DOHH2 (cell line): ENCODE measurements at regions not wholly inside any gene's neighbourhood (a gene's known extent, or its start where the extent isn't known, plus 50 kb on each side); places are given as distances from the start of the nearest gene placed in this dataset.

ENCODE experiments used
- H3F3A ChIP-seq: fragments of 200-600 bp; sonication (generic), shearing (Covaris generic); 2 replicates; pipeline ENCODE4 v1.6.0; 2016; ENCODE audit warnings: antibody characterized with exemption, mild to moderate bottlenecking; ENCODE audit not compliant: control insufficient read depth, insufficient read depth
- H3K27ac ChIP-seq: fragments of 200-600 bp; sonication (generic); 2 replicates; pipeline ENCODE4 v1.5.1; 2014; ENCODE audit warnings: low read depth, mild to moderate bottlenecking, low read length, moderate library complexity
- H3K27me3 ChIP-seq: fragments of 200-600 bp; sonication (generic); 2 replicates; pipeline ENCODE4 v1.6.1; 2014; ENCODE audit warnings: mild to moderate bottlenecking, low read length, mixed read lengths; ENCODE audit not compliant: control insufficient read depth
- H3K36me3 ChIP-seq: fragments of 200-600 bp; sonication (generic); 2 replicates; pipeline ENCODE4 v1.6.1; 2014; ENCODE audit warnings: mild to moderate bottlenecking, low read length, moderate library complexity, mixed read lengths; ENCODE audit not compliant: control insufficient read depth
- H3K4me1 ChIP-seq: fragments of 200-600 bp; sonication (generic); 2 replicates; pipeline ENCODE4 v1.6.1; 2014; ENCODE audit warnings: mild to moderate bottlenecking, low read length, mixed read lengths; ENCODE audit not compliant: control insufficient read depth
- H3K4me2 ChIP-seq: fragments of 200-600 bp; sonication (generic); 2 replicates; pipeline ENCODE4 v1.6.0; 2014; ENCODE audit warnings: mild to moderate bottlenecking, low read length, moderate library complexity
- H3K4me3 ChIP-seq: fragments of 200-600 bp; sonication (generic); 2 replicates; pipeline ENCODE4 v1.5.1; 2014; ENCODE audit warnings: mild to moderate bottlenecking, low read length, mixed read lengths
- H3K79me2 ChIP-seq: fragments of 200-600 bp; sonication (generic); 2 replicates; pipeline ENCODE4 v1.6.1; 2014; ENCODE audit warnings: mild to moderate bottlenecking, low read length, mixed read lengths; ENCODE audit not compliant: control insufficient read depth
- H3K9me2 ChIP-seq: fragments of 200-600 bp; sonication (generic); replicated peaks from 2 replicates; pipeline ENCODE4 v1.6.1; 2014; ENCODE audit warnings: mild to moderate bottlenecking, low read length, mixed read lengths; ENCODE audit not compliant: control insufficient read depth
- H3K9me3 ChIP-seq: fragments of 200-600 bp; sonication (generic); 2 replicates; pipeline ENCODE4 v1.6.1; 2014; ENCODE audit warnings: antibody characterized with exemption, low read length, mixed read lengths; ENCODE audit not compliant: control insufficient read depth, insufficient read depth
- H4K20me1 ChIP-seq: fragments of 200-600 bp; sonication (generic); 2 replicates; pipeline ENCODE4 v1.6.0; 2014; ENCODE audit warnings: low read depth, mild to moderate bottlenecking, antibody characterized with exemption, low read length, moderate library complexity; ENCODE audit not compliant: control insufficient read depth, insufficient read depth
- EZH2phosphoT487 ChIP-seq: fragments of 200-600 bp; sonication (generic); IDR thresholded peaks from 2 replicates; pipeline ENCODE4 v1.6.1; 2017; ENCODE audit warnings: borderline replicate concordance, mild to moderate bottlenecking, antibody characterized with exemption, low read length, moderate library complexity, mixed read lengths
- TF ChIP-seq, protein P1 (sequence below): fragments of 200-600 bp; sonication (generic); IDR thresholded peaks from one replicate; pipeline ENCODE4 v1.5.1; 2014; ENCODE audit warnings: antibody characterized with exemption, mild to moderate bottlenecking, low read depth, low read length; ENCODE audit not compliant: poor library complexity, severe bottlenecking

- Histone ChIP-seq H3K9me2 (no peaks in the 10 kb centered on the region), H3K27ac (no peak overlapping the region), H3K9me3 (no peaks in the 10 kb centered on the region), H3K36me3 (no peaks in the 10 kb centered on the region), H3F3A (no peaks in the 10 kb centered on the region), H3K79me2 (no peaks in the 10 kb centered on the region), H3K4me2 (no peak overlapping the region), H3K4me1 (no peaks in the 10 kb centered on the region), H3K27me3 (no peaks in the 10 kb centered on the region), H4K20me1 (no peaks in the 10 kb centered on the region), H3K4me3 (no peak overlapping the region)
- TF ChIP-seq, protein P1, sequence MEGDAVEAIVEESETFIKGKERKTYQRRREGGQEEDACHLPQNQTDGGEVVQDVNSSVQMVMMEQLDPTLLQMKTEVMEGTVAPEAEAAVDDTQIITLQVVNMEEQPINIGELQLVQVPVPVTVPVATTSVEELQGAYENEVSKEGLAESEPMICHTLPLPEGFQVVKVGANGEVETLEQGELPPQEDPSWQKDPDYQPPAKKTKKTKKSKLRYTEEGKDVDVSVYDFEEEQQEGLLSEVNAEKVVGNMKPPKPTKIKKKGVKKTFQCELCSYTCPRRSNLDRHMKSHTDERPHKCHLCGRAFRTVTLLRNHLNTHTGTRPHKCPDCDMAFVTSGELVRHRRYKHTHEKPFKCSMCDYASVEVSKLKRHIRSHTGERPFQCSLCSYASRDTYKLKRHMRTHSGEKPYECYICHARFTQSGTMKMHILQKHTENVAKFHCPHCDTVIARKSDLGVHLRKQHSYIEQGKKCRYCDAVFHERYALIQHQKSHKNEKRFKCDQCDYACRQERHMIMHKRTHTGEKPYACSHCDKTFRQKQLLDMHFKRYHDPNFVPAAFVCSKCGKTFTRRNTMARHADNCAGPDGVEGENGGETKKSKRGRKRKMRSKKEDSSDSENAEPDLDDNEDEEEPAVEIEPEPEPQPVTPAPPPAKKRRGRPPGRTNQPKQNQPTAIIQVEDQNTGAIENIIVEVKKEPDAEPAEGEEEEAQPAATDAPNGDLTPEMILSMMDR: no peak
- TF ChIP-seq EZH2phosphoT487: no peak
Observed at GRCh38 chr6:66533921-66534404, 826.9 kb upstream of the EYS start.

- Histone ChIP-seq H3K9me2 (no peaks in the 10 kb centered on the region), H3K4me3 (no peak overlapping the region)
Observed at GRCh38 chr6:66526061-66526460, 819.0 kb upstream of the EYS start.

DNA sequence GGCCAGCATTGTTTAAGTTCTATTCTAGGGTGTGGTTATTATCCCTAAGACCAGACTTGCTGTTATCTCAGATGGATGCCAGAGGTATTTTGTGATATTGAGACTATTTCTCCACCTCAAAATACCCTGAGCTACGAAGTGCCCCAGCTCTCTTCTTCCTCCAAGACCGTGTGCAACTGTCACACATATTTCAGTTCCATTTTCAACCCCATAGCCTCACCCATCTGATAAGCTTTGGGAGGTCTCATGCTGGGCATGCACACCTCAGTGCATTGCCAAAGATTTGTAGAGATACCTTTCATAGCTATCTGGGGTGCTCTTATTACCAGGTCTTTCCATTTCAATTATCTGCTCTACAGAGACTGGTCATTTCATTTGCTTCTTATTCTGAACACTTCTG lies 815.8 kb upstream of the EYS start:
- H3K36me3 ChIP-seq: no peaks in the 10 kb centered on the region
- H3K4me2 ChIP-seq: no peak overlapping the region
- H3K4me3 ChIP-seq: no peak overlapping the region
- H3K9me3 ChIP-seq: no peaks in the 10 kb centered on the region
- H3K4me1 ChIP-seq: no peaks in the 10 kb centered on the region
- no peak overlapping the region for H3K27ac ChIP-seq
- H4K20me1 ChIP-seq: no peaks in the 10 kb centered on the region
- no peaks in the 10 kb centered on the region for H3K27me3 ChIP-seq
- H3K9me2 ChIP-seq: no peaks in the 10 kb centered on the region
- TF ChIP-seq, protein P1: no peak
- no peak for TF ChIP-seq EZH2phosphoT487
- H3F3A ChIP-seq: no peaks in the 10 kb centered on the region
- H3K79me2 ChIP-seq: no peaks in the 10 kb centered on the region

More at GRCh38 chr6:66526061-66526460, 819.0 kb upstream of the EYS start:
- H3K4me1 ChIP-seq: no peaks in the 10 kb centered on the region
- H4K20me1 ChIP-seq: no peaks in the 10 kb centered on the region
- H3F3A ChIP-seq: no peaks in the 10 kb centered on the region
- TF ChIP-seq, protein P1: no peak
- no peak for TF ChIP-seq EZH2phosphoT487
- no peak overlapping the region for H3K4me2 ChIP-seq
- H3K79me2 ChIP-seq: no peaks in the 10 kb centered on the region
- H3K27ac ChIP-seq: no peak overlapping the region
- no peaks in the 10 kb centered on the region for H3K27me3 ChIP-seq
- H3K9me3 ChIP-seq: no peaks in the 10 kb centered on the region
- H3K36me3 ChIP-seq: no peaks in the 10 kb centered on the region
